Right atrium auricular region (tissue), 2 donors: ENCODE measurements at regions not wholly inside any gene's neighbourhood (a gene's known extent, or its start where the extent isn't known, plus 50 kb on each side); places are given as distances from the start of the nearest gene placed in this dataset.

ENCODE experiments used
- DNase-seq: peaks from one replicate; pipeline ENCODE4 v3.0.0-alpha.2; 2019; ENCODE audit warnings: low spot score
- H3K27ac ChIP-seq, 2 donors: fragments of 200-600 bp; sonication (generic); 1 replicate in 1 of 2; 2 replicates in 1 of 2; pipeline ENCODE4 v1.5.1; 2016 to 2019
- H3K27me3 ChIP-seq, 2 donors: fragments of 200-600 bp; sonication (generic); one replicate each; pipeline versions ENCODE4 v1.5.1 to v1.6.0; 2017 to 2019
- H3K36me3 ChIP-seq: fragments of 200-600 bp; sonication (generic); one replicate; pipeline ENCODE4 v1.5.1; 2016
- H3K4me1 ChIP-seq, 2 donors: fragments of 200-600 bp; sonication (generic); one replicate each; pipeline versions ENCODE4 v1.5.1 to v1.6.0; 2017 to 2019
- H3K4me3 ChIP-seq, 2 donors: fragments of 200-600 bp; sonication (generic); 1 replicate in 1 of 2; 2 replicates in 1 of 2; pipeline ENCODE4 v1.5.1; 2017 to 2019; ENCODE audit warnings: mild to moderate bottlenecking in 1 of 2, moderate library complexity in 1 of 2
- H3K9me3 ChIP-seq, 2 donors: fragments of 200-600 bp; sonication (generic); one replicate each; pipeline ENCODE4 v1.5.1; 2019
- CTCF ChIP-seq, 2 donors: fragments of 200-600 bp; sonication (generic); IDR thresholded peaks; one replicate each; pipeline ENCODE4 v1.5.1; 2019; ENCODE audit warnings: antibody characterized with exemption in 2 of 2

- Histone ChIP-seq H3K27me3 (no peaks in the 10 kb centered on the region), H3K4me3 (no peak overlapping the region), H3K4me1 (no peaks in the 10 kb centered on the region), H3K36me3 (no peaks in the 10 kb centered on the region), H3K27ac (no peak overlapping the region), H3K9me3 (no peaks in the 10 kb centered on the region)
- TF ChIP-seq CTCF (IDR thresholded peaks at IDR 0.05) = no peak
- DNase-seq = no peak
Observed at GRCh38 chr6:131377112-131377705, 195.8 kb upstream of the ARG1 start.

- no peak for TF ChIP-seq CTCF (IDR thresholded peaks at IDR 0.05)
- no peaks in the 10 kb centered on the region for H3K9me3 ChIP-seq
- H3K4me3 ChIP-seq = no peak overlapping the region
- H3K27me3 ChIP-seq = no peaks in the 10 kb centered on the region
- no peak overlapping the region for H3K27ac ChIP-seq
- no peaks in the 10 kb centered on the region for H3K36me3 ChIP-seq
- no peaks in the 10 kb centered on the region for H3K4me1 ChIP-seq
- no peak for DNase-seq
Observed at GRCh38 chr6:131378874-131379273, 194.2 kb upstream of the ARG1 start.

GRCh38 chr6:131379948-131380347 is 193.1 kb upstream of the ARG1 start:
- no peak overlapping the region for H3K27ac ChIP-seq
- no peaks in the 10 kb centered on the region for H3K4me1 ChIP-seq
- H3K9me3 ChIP-seq = no peaks in the 10 kb centered on the region
- no peaks in the 10 kb centered on the region for H3K36me3 ChIP-seq
- H3K4me3 ChIP-seq = no peak overlapping the region
- DNase-seq = no peak
- no peak for TF ChIP-seq CTCF (IDR thresholded peaks at IDR 0.05)
- no peaks in the 10 kb centered on the region for H3K27me3 ChIP-seq

DNA sequence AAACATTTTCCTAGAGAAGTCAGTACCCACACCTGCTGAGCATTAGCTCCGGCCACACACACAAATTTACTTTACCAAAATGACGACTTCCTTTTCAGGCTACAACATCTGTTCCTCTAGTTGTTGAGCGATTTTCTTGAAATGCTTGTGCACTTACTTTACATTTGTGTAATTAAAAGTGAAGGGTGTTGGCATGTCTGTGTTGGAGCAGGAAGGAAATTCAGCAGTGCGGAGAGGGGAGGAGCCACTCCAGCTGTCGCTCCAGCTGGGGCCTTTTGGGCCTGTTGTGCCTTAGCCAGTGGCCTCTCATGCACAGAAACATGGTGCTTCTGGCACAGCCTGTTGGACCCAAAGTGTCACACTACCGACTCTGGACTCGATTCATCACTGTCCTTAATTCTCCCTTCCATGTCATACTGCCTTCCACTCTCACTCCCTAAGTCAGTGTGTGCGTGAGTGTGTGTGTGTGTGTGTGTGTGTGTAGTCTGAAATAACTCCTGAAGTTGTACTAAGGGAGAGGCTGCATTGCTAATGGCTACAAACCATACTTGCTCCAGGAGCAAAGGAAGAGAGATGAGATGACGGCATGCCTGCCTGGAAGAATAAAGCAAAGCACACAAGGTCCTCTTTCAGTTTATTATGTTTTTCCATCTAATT is 191.8 kb upstream of the ARG1 start:
- no peaks in the 10 kb centered on the region for H3K36me3 ChIP-seq
- TF ChIP-seq CTCF (IDR thresholded peaks at IDR 0.05) = no peak

GRCh38 chr6:131381709-131382093 is 191.3 kb upstream of the ARG1 start:
- no peak for DNase-seq
- H3K4me3 ChIP-seq = no peak overlapping the region
- H3K27ac ChIP-seq = no peak overlapping the region
- no peaks in the 10 kb centered on the region for H3K27me3 ChIP-seq
- TF ChIP-seq CTCF (IDR thresholded peaks at IDR 0.05) = no peak
- H3K36me3 ChIP-seq = no peaks in the 10 kb centered on the region
- no peaks in the 10 kb centered on the region for H3K9me3 ChIP-seq
- H3K4me1 ChIP-seq = no peaks in the 10 kb centered on the region

More for the DNA sequence above, 191.8 kb upstream of the ARG1 start:
- Histone ChIP-seq H3K27me3 (no peaks in the 10 kb centered on the region), H3K27ac (no peak overlapping the region), H3K4me3 (no peak overlapping the region), H3K4me1 (no peaks in the 10 kb centered on the region), H3K9me3 (no peaks in the 10 kb centered on the region)
- no peak for DNase-seq

GRCh38 chr6:131382631-131383030 is 190.4 kb upstream of the ARG1 start:
- no peaks in the 10 kb centered on the region for H3K36me3 ChIP-seq
- no peak for DNase-seq
- no peaks in the 10 kb centered on the region for H3K4me1 ChIP-seq

More at GRCh38 chr6:131382631-131383030, 190.4 kb upstream of the ARG1 start:
- no peaks in the 10 kb centered on the region for H3K9me3 ChIP-seq
- TF ChIP-seq CTCF (IDR thresholded peaks at IDR 0.05) = no peak
- H3K4me3 ChIP-seq = no peak overlapping the region
- no peaks in the 10 kb centered on the region for H3K27me3 ChIP-seq
- no peak overlapping the region for H3K27ac ChIP-seq
